Tibial nerve (tissue), 4 donors: ENCODE measurements at regions not wholly inside any gene's neighbourhood (a gene's known extent, or its start where the extent isn't known, plus 50 kb on each side); places are given as distances from the start of the nearest gene placed in this dataset.

Source experiments
- EP300 ChIP-seq, 2 donors: sonication (generic); formaldehyde crosslinking; IDR thresholded peaks; one replicate each; pipeline ENCODE4 v1.6.1; 2017; ENCODE audit warnings: antibody characterized with exemption in 2 of 2, mild to moderate bottlenecking in 1 of 2
- POLR2A ChIP-seq, 2 donors: fragments of 450-650 bp; IDR thresholded peaks; one replicate each; pipeline ENCODE4 v1.6.1; 2017; ENCODE audit warnings: antibody characterized with exemption in 2 of 2, mild to moderate bottlenecking in 2 of 2, moderate library complexity in 2 of 2
- TF ChIP-seq, protein P1 (sequence below), 5 experiments: fragments of 200-600 bp in 3 of 5; fragments of 450-650 bp in 2 of 5; sonication (generic) in 3 of 5; IDR thresholded peaks; one replicate each; pipeline ENCODE4 v1.5.1; 2016 to 2019; ENCODE audit warnings: antibody characterized with exemption in 5 of 5, mild to moderate bottlenecking in 3 of 5, moderate library complexity in 2 of 5

GRCh38 chr4:20451986-20452385, 200.3 kb downstream of the SLIT2 start:
- TF ChIP-seq, protein P1, sequence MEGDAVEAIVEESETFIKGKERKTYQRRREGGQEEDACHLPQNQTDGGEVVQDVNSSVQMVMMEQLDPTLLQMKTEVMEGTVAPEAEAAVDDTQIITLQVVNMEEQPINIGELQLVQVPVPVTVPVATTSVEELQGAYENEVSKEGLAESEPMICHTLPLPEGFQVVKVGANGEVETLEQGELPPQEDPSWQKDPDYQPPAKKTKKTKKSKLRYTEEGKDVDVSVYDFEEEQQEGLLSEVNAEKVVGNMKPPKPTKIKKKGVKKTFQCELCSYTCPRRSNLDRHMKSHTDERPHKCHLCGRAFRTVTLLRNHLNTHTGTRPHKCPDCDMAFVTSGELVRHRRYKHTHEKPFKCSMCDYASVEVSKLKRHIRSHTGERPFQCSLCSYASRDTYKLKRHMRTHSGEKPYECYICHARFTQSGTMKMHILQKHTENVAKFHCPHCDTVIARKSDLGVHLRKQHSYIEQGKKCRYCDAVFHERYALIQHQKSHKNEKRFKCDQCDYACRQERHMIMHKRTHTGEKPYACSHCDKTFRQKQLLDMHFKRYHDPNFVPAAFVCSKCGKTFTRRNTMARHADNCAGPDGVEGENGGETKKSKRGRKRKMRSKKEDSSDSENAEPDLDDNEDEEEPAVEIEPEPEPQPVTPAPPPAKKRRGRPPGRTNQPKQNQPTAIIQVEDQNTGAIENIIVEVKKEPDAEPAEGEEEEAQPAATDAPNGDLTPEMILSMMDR (IDR thresholded peaks at IDR 0.05), result no peak
- no peak for TF ChIP-seq EP300 (IDR thresholded peaks at IDR 0.05)
- TF ChIP-seq POLR2A (IDR thresholded peaks at IDR 0.05), result no peak
